GM12878 (cell line): ENCODE measurements at regions not wholly inside any gene's neighbourhood (a gene's known extent, or its start where the extent isn't known, plus 50 kb on each side); places are given as distances from the start of the nearest gene placed in this dataset.

Source experiments
- GATAD2B ChIP-seq: fragments of 450-650 bp; conservative IDR thresholded peaks from 2 replicates; pipeline ENCODE4 v1.6.1; 2017; ENCODE audit warnings: low read depth, mild to moderate bottlenecking, moderate library complexity
- IKZF1 ChIP-seq: fragments of 450-650 bp; conservative IDR thresholded peaks from 2 replicates; pipeline ENCODE4 v1.6.1; 2017; ENCODE audit warnings: antibody characterized with exemption, mild to moderate bottlenecking
- MAX ChIP-seq: IDR thresholded peaks from 2 replicates; pipeline ENCODE4 v1.6.1; 2012; ENCODE audit warnings: low read depth, low read length, improper control_type of control experiment
- MEF2A ChIP-seq: IDR thresholded peaks from 2 replicates; pipeline ENCODE4 v1.6.1; 2011; ENCODE audit warnings: low read depth, mild to moderate bottlenecking, low read length, moderate library complexity; ENCODE audit not compliant: insufficient read depth
- NKRF ChIP-seq: fragments of 450-650 bp; conservative IDR thresholded peaks from 2 replicates; pipeline ENCODE4 v1.6.1; 2017; ENCODE audit warnings: mild to moderate bottlenecking, moderate library complexity
- POLR2AphosphoS2 ChIP-seq: IDR thresholded peaks from 2 replicates; pipeline ENCODE4 v1.6.1; 2011; ENCODE audit warnings: low read depth, mild to moderate bottlenecking, low read length, improper control_type of control experiment, moderate library complexity
- RCOR1 ChIP-seq: conservative IDR thresholded peaks from 2 replicates; pipeline ENCODE4 v1.6.1; 2012; ENCODE audit warnings: low read depth, low read length, improper control_type of control experiment
- RELB ChIP-seq: fragments of 450-650 bp; IDR thresholded peaks from 2 replicates; pipeline ENCODE4 v1.6.1; 2017; ENCODE audit warnings: low read depth, mild to moderate bottlenecking, moderate library complexity
- SIN3A ChIP-seq: IDR thresholded peaks from 2 replicates; pipeline ENCODE4 v1.6.1; 2012; ENCODE audit warnings: low read depth, low read length, improper control_type of control experiment
- SREBF1 ChIP-seq: IDR thresholded peaks from 2 replicates; pipeline ENCODE4 v1.6.1; 2012; ENCODE audit warnings: mild to moderate bottlenecking, low read length
- SRF ChIP-seq, 2 experiments: IDR thresholded peaks; 2 replicates each; pipeline ENCODE4 v1.6.1; 2011; ENCODE audit warnings: low read depth in 2 of 2, low read length in 2 of 2, mild to moderate bottlenecking in 1 of 2, moderate library complexity in 1 of 2
- USF2 ChIP-seq: IDR thresholded peaks from 2 replicates; pipeline ENCODE4 v1.6.1; 2011; ENCODE audit warnings: low read depth, low read length, improper control_type of control experiment, borderline replicate concordance
- ZBTB11 ChIP-seq: fragments of 450-650 bp; formaldehyde crosslinking; IDR thresholded peaks from 2 replicates; pipeline ENCODE4 v1.5.0; 2022; ENCODE audit warnings: mild to moderate bottlenecking, missing genetic modification characterization
- ZBTB4 ChIP-seq: fragments of 450-650 bp; formaldehyde crosslinking; IDR thresholded peaks from 2 replicates; pipeline ENCODE4 v1.4.0; 2022; ENCODE audit warnings: mild to moderate bottlenecking, moderate library complexity
- ZNF207 ChIP-seq: fragments of 450-650 bp; IDR thresholded peaks from 2 replicates; pipeline ENCODE4 v1.6.1; 2014; ENCODE audit warnings: antibody characterized with exemption, mild to moderate bottlenecking, borderline replicate concordance
- ZNF217 ChIP-seq: fragments of 450-650 bp; IDR thresholded peaks from 2 replicates; pipeline ENCODE4 v1.6.1; 2017; ENCODE audit warnings: antibody characterized with exemption, mild to moderate bottlenecking
- ZZZ3 ChIP-seq: IDR thresholded peaks from 2 replicates; pipeline ENCODE4 v1.6.1; 2011; ENCODE audit warnings: low read depth; ENCODE audit not compliant: control insufficient read depth, insufficient read length

GRCh38 chr7:130913639-130914553 is 179.9 kb upstream of the KLF14 start (continued):
- TF ChIP-seq NKRF (no peak), ZNF217 (no peak), IKZF1 (0 out of 2 replicates have a peak, but pooled peaks have one; percentile 46), POLR2AphosphoS2 (no peak), ZBTB4 (CRISPR knock-in tag) (no peak), SREBF1 (no peak), SIN3A (no peak), RELB (peak; percentile 62; the same call in 1 of the 2 replicates), RCOR1 (no peak), MAX (no peak; the same call in 1 of the 2 replicates), ZBTB11 (CRISPR knock-in tag) (no peak), MEF2A (no peak), SRF (IDR thresholded peaks at IDR 0.05; ENCODE audit: low read depth in 2 of 2, low read length in 2 of 2) (no peak), GATAD2B (no peak), USF2 (no peak), ZZZ3 (no peak), ZNF207 (0 out of 2 replicates have a peak, but pooled peaks have one; percentile 19)
